OCI-LY3 (cell line): ENCODE measurements at regions not wholly inside any gene's neighbourhood (a gene's known extent, or its start where the extent isn't known, plus 50 kb on each side); places are given as distances from the start of the nearest gene placed in this dataset.

Experiments
- H2AFZ ChIP-seq: fragments of 200-600, 300-600 bp; shearing (Covaris generic); 2 replicates; pipeline ENCODE4 v1.6.0; 2014; ENCODE audit warnings: antibody characterized with exemption, low read depth, low read length
- H3K27ac ChIP-seq: fragments of 200-600, 300-600 bp; sonication (generic); 2 replicates; pipeline ENCODE4 v1.5.1; 2014; ENCODE audit warnings: mild to moderate bottlenecking, low read length, moderate library complexity, mixed read lengths
- H3K27me3 ChIP-seq: fragments of 200-600, 300-600 bp; sonication (generic); 2 replicates; pipeline ENCODE4 v1.6.1; 2014; ENCODE audit warnings: low read depth, low read length, mixed read lengths
- H3K36me3 ChIP-seq: fragments of 200-600, 300-600 bp; sonication (generic); replicated peaks from 2 replicates; pipeline ENCODE3; 2014; ENCODE audit warnings: low read depth, low read length, mixed read lengths
- H3K4me1 ChIP-seq: fragments of 300-600, 200-600 bp; sonication (generic); 2 replicates; pipeline ENCODE4 v1.6.1; 2014; ENCODE audit warnings: low read length, mixed read lengths
- H3K4me2 ChIP-seq: fragments of 200-600, 300-600 bp; sonication (generic); 2 replicates; pipeline ENCODE4 v1.6.1; 2014; ENCODE audit warnings: low read length, mixed read lengths
- H3K4me3 ChIP-seq: fragments of 300-600, 200-600 bp; sonication (generic); 2 replicates; pipeline ENCODE4 v1.5.1; 2014; ENCODE audit warnings: antibody characterized with exemption, mild to moderate bottlenecking, low read length, moderate library complexity
- H3K79me2 ChIP-seq: fragments of 300-600, 200-600 bp; shearing (Covaris generic); 2 replicates; pipeline ENCODE4 v1.6.1; 2014; ENCODE audit warnings: mild to moderate bottlenecking, low read length, mixed read lengths
- H3K9ac ChIP-seq: fragments of 300-600, 200-600 bp; shearing (Covaris generic); 2 replicates; pipeline ENCODE4 v1.6.0; 2014; ENCODE audit warnings: mild to moderate bottlenecking, low read length, moderate library complexity
- H3K9me3 ChIP-seq: fragments of 200-600, 300-600 bp; shearing (Covaris generic); 2 replicates; pipeline ENCODE4 v1.6.1; 2014; ENCODE audit warnings: low read length, mixed read lengths; ENCODE audit not compliant: insufficient read depth
- H4K20me1 ChIP-seq: fragments of 200-600, 300-600 bp; sonication (generic); 2 replicates; pipeline ENCODE4 v1.6.1; 2016; ENCODE audit warnings: low read length, mixed read lengths; ENCODE audit not compliant: insufficient read depth
- EZH2phosphoT487 ChIP-seq: fragments of 200-600 bp; shearing (Covaris generic); IDR thresholded peaks from 2 replicates; pipeline ENCODE4 v1.6.1; 2018; ENCODE audit warnings: antibody characterized with exemption, mixed run types, low read depth
- TF ChIP-seq, protein P1 (sequence below): fragments of 200-600, 300-600 bp; sonication (generic); IDR thresholded peaks from 2 replicates; pipeline ENCODE4 v1.5.1; 2014; ENCODE audit warnings: antibody characterized with exemption, low read length, low read depth

DNA sequence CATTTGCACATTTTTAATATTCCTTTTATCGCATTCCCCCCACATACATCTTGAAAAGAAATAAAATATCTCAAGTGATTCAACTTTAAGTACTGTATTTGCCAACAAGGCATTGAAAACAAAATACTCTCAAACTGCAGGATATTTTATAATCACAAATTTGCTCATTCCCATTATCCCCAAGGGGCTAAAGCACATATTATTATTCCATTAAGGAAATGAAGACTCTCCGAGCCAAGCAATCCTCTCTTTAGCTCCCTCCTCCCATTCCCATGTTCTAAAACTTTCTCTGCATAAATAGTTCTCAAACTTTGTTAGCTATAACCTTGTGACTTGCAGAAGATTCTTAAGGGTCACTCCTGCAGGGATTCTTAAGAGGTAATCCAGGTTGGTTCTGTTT, 436.8 kb downstream of the KCNJ2 start:
- TF ChIP-seq EZH2phosphoT487 = no peak
- TF ChIP-seq, protein P1, sequence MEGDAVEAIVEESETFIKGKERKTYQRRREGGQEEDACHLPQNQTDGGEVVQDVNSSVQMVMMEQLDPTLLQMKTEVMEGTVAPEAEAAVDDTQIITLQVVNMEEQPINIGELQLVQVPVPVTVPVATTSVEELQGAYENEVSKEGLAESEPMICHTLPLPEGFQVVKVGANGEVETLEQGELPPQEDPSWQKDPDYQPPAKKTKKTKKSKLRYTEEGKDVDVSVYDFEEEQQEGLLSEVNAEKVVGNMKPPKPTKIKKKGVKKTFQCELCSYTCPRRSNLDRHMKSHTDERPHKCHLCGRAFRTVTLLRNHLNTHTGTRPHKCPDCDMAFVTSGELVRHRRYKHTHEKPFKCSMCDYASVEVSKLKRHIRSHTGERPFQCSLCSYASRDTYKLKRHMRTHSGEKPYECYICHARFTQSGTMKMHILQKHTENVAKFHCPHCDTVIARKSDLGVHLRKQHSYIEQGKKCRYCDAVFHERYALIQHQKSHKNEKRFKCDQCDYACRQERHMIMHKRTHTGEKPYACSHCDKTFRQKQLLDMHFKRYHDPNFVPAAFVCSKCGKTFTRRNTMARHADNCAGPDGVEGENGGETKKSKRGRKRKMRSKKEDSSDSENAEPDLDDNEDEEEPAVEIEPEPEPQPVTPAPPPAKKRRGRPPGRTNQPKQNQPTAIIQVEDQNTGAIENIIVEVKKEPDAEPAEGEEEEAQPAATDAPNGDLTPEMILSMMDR = no peak
- H3K9ac ChIP-seq = no peak overlapping the region
- H3K36me3 ChIP-seq = no peaks in the 10 kb centered on the region
- no peak overlapping the region for H3K27ac ChIP-seq
- H3K4me1 ChIP-seq = no peaks in the 10 kb centered on the region
- H4K20me1 ChIP-seq = no peaks in the 10 kb centered on the region
- no peak overlapping the region for H2AFZ ChIP-seq
- H3K27me3 ChIP-seq = no peaks in the 10 kb centered on the region
- no peak overlapping the region for H3K4me3 ChIP-seq
- no peaks in the 10 kb centered on the region for H3K9me3 ChIP-seq
- H3K79me2 ChIP-seq = no peaks in the 10 kb centered on the region
- H3K4me2 ChIP-seq = no peak overlapping the region

DNA sequence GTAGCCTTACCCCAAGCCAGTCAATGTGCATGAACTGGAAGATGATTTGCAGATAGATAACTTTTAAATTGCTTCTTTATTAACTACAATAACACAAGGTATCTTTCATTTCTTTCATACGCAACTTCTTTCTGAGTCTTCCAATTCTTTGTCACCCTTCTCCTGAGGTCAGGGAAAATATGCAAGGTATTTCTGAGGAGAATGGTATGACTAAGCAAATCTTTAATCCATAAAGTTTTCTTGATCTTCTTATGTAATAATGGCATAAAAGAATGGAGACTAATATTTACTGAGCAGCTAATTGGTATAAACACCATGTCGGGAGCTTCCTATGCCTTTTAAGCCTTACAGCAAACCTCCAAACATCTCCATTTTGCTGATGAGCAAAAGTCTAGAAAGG, 438.9 kb downstream of the KCNJ2 start:
- Histone ChIP-seq H3K27me3 (no peaks in the 10 kb centered on the region), H3K4me3 (no peak overlapping the region), H3K9ac (no peak overlapping the region), H3K27ac (no peak overlapping the region), H3K4me1 (no peaks in the 10 kb centered on the region), H3K4me2 (no peak overlapping the region), H3K36me3 (no peaks in the 10 kb centered on the region), H2AFZ (no peak overlapping the region), H4K20me1 (no peaks in the 10 kb centered on the region), H3K9me3 (no peaks in the 10 kb centered on the region), H3K79me2 (no peaks in the 10 kb centered on the region)
- TF ChIP-seq EZH2phosphoT487 = no peak
- TF ChIP-seq, protein P1 = no peak

DNA sequence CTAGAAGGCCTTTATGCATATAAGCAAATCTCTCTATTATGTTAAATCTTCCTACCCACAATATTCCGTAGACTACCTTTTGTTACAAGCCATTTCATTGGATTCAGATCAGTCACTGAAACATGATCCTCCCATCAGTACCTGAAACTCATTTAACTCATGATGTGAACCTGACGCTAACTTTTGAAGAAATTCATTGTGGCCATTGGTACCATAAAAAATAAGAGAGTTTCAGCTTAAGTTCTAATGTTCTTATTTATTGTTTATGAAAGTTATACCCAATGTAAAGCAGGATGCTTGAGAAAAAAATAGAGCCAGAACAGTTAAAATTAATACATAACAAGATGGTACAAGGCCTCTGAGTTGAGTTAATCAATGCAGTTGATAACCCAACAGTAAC, 439.6 kb downstream of the KCNJ2 start:
- no peaks in the 10 kb centered on the region for H3K4me1 ChIP-seq

DNA sequence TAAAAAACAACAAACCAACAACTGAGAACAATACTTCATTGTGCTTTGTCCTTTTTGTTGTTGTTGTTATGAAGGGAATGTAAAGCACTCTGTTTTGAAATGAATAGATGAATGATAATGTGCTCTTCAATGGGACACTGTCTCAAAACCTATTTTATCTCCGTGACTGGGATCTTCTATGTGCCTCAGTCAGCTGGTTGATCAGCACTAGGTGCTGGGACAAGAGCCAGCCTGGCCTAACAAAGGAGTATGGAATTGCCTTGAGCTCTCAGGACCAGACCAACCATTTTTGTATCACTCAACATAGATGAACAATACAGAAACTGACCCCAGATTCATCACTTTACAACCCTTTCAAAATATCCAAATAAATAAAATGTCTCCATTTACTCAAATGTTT, 440.2 kb downstream of the KCNJ2 start:
- Histone ChIP-seq H4K20me1 (no peaks in the 10 kb centered on the region), H2AFZ (no peak overlapping the region), H3K27ac (no peak overlapping the region), H3K79me2 (no peaks in the 10 kb centered on the region), H3K4me3 (no peak overlapping the region), H3K27me3 (no peaks in the 10 kb centered on the region), H3K36me3 (no peaks in the 10 kb centered on the region), H3K4me1 (no peaks in the 10 kb centered on the region), H3K9ac (no peak overlapping the region), H3K4me2 (no peak overlapping the region), H3K9me3 (no peaks in the 10 kb centered on the region)
- TF ChIP-seq EZH2phosphoT487 = no peak
- TF ChIP-seq, protein P1 = no peak

More for the DNA sequence above, 439.6 kb downstream of the KCNJ2 start:
- H3K9me3 ChIP-seq = no peaks in the 10 kb centered on the region
- H4K20me1 ChIP-seq = no peaks in the 10 kb centered on the region
- H3K4me2 ChIP-seq = no peak overlapping the region
- no peaks in the 10 kb centered on the region for H3K79me2 ChIP-seq
- no peak overlapping the region for H3K27ac ChIP-seq
- no peak overlapping the region for H2AFZ ChIP-seq
- H3K27me3 ChIP-seq = no peaks in the 10 kb centered on the region
- no peak overlapping the region for H3K4me3 ChIP-seq
- no peak for TF ChIP-seq EZH2phosphoT487
- TF ChIP-seq, protein P1 = no peak
- no peaks in the 10 kb centered on the region for H3K36me3 ChIP-seq
- no peak overlapping the region for H3K9ac ChIP-seq
